Endodermal cell (in vitro differentiated cells): ENCODE measurements at regions not wholly inside any gene's neighbourhood (a gene's known extent, or its start where the extent isn't known, plus 50 kb on each side); places are given as distances from the start of the nearest gene placed in this dataset.

ENCODE experiments used
- DNase-seq: peaks from one replicate; pipeline ENCODE4 v3.0.0-alpha.2; 2017
- H3K27ac ChIP-seq: 2 replicates; pipeline ENCODE4 v1.5.1; 2013; ENCODE audit warnings: mild to moderate bottlenecking, low read depth, low read length, moderate library complexity
- H3K27me3 ChIP-seq: 2 replicates; pipeline ENCODE4 v1.6.1; 2013; ENCODE audit warnings: mild to moderate bottlenecking, low read length, moderate library complexity; ENCODE audit not compliant: insufficient read depth, control insufficient read depth, poor library complexity, severe bottlenecking
- H3K36me3 ChIP-seq: 2 replicates; pipeline ENCODE4 v1.7.0; 2013; ENCODE audit warnings: mild to moderate bottlenecking, low read length, moderate library complexity; ENCODE audit not compliant: control insufficient read depth, insufficient read depth
- H3K4me1 ChIP-seq: one replicate; pipeline ENCODE4 v1.7.0; 2013; ENCODE audit warnings: low read length; ENCODE audit not compliant: control insufficient read depth, insufficient read depth
- H3K4me3 ChIP-seq: 2 replicates; pipeline ENCODE4 v1.5.1; 2013; ENCODE audit warnings: mild to moderate bottlenecking, low read length, moderate library complexity
- H3K9ac ChIP-seq: 2 replicates; pipeline ENCODE4 v1.6.1; 2013; ENCODE audit warnings: mild to moderate bottlenecking, low read length, moderate library complexity; ENCODE audit not compliant: poor library complexity, severe bottlenecking; ENCODE audit errors: extremely low read depth
- H3K9me3 ChIP-seq: 2 replicates; pipeline ENCODE4 v1.6.1; 2013; ENCODE audit warnings: mild to moderate bottlenecking, low read length, moderate library complexity; ENCODE audit not compliant: control insufficient read depth
- H3K27ac Mint-ChIP-seq: 2 replicates; pipeline ENCODE4 v1.8.0; 2020; ENCODE audit warnings: mixed read lengths
- H3K27me3 Mint-ChIP-seq: 2 replicates; pipeline ENCODE4 v1.8.0; 2021; ENCODE audit warnings: mild to moderate bottlenecking, mixed read lengths; ENCODE audit not compliant: insufficient read depth
- H3K36me3 Mint-ChIP-seq: 2 replicates; pipeline ENCODE4 v1.8.0; 2020; ENCODE audit warnings: low read depth, mixed read lengths
- H3K4me1 Mint-ChIP-seq: 2 replicates; pipeline ENCODE4 v1.8.0; 2020; ENCODE audit warnings: mixed read lengths
- H3K4me3 Mint-ChIP-seq: 2 replicates; pipeline ENCODE4 v1.8.0; 2020; ENCODE audit warnings: mild to moderate bottlenecking, moderate library complexity, mixed read lengths
- H3K9me3 Mint-ChIP-seq: 2 replicates; pipeline ENCODE4 v1.8.0; 2020; ENCODE audit warnings: mild to moderate bottlenecking, mixed read lengths
- CTCF ChIP-seq: fragments of 200-600 bp; sonication (generic); conservative IDR thresholded peaks from 2 replicates; pipeline ENCODE4 v1.5.0; 2021; ENCODE audit warnings: antibody characterized with exemption, mild to moderate bottlenecking
- WGBS, 2 experiments: methylation state at CpG; one replicate each; pipeline versions ENCODE4 v1.1.5 to v1.1.7; 2013; ENCODE audit warnings: missing lambda C conversion rate in 2 of 2, mixed read lengths in 1 of 2; ENCODE audit not compliant: insufficient coverage in 1 of 2, insufficient read length in 1 of 2; 5-methylcytosine and 5-hydroxymethylcytosine counted together

GRCh38 chr12:111283966-111284365 lies 84.9 kb downstream of the PHETA1 start:
- H3K9me3 Mint-ChIP-seq, result peaks cover 20% of the 10 kb centered on the region
- 92 to 99% methylated on average over 3 to 5 of the region's 5 CpGs for WGBS, 2 experiments
- Histone ChIP-seq H3K9ac (no peak overlapping the region), H3K4me1 (peaks cover 4% of the 10 kb centered on the region), H3K4me3 (no peak overlapping the region), H3K27ac (no peak overlapping the region), H3K9me3 (peaks cover 11% of the 10 kb centered on the region), H3K27me3 (no peaks in the 10 kb centered on the region), H3K36me3 (no peaks in the 10 kb centered on the region)
- H3K27ac Mint-ChIP-seq, result no peak overlapping the region
- H3K36me3 Mint-ChIP-seq, result peaks cover 17% of the 10 kb centered on the region
- no peaks in the 10 kb centered on the region for H3K27me3 Mint-ChIP-seq
- DNase-seq, result no peak
- TF ChIP-seq CTCF, result no peak
- H3K4me1 Mint-ChIP-seq, result peaks cover 11% of the 10 kb centered on the region
- H3K4me3 Mint-ChIP-seq, result no peak overlapping the region

- Mint-ChIP-seq H3K36me3 (peaks cover 17% of the 10 kb centered on the region), H3K9me3 (peaks cover 21% of the 10 kb centered on the region), H3K4me3 (no peak overlapping the region), H3K27me3 (no peaks in the 10 kb centered on the region), H3K27ac (no peak overlapping the region), H3K4me1 (peaks cover 11% of the 10 kb centered on the region)
- H3K27ac ChIP-seq, result no peak overlapping the region
- TF ChIP-seq CTCF, result no peak
- no peaks in the 10 kb centered on the region for H3K36me3 ChIP-seq
- DNase-seq, result no peak
- 95 to 100% methylated on average over 5 to 6 of the region's 6 CpGs for WGBS, 2 experiments
- H3K9ac ChIP-seq, result no peak overlapping the region
- peaks cover 11% of the 10 kb centered on the region for H3K9me3 ChIP-seq
- peaks cover 4% of the 10 kb centered on the region for H3K4me1 ChIP-seq
- H3K27me3 ChIP-seq, result no peaks in the 10 kb centered on the region
- no peak overlapping the region for H3K4me3 ChIP-seq
Observed at GRCh38 chr12:111283521-111283920, 85.4 kb downstream of the PHETA1 start.

GRCh38 chr12:111277570-111277969 lies 91.3 kb downstream of the PHETA1 start:
- 76 to 91% methylated on average over 9 of the region's 9 CpGs for WGBS, 2 experiments
- Histone ChIP-seq H3K9ac (no peak overlapping the region), H3K36me3 (no peaks in the 10 kb centered on the region), H3K4me3 (no peak overlapping the region), H3K4me1 (no peaks in the 10 kb centered on the region), H3K27me3 (no peaks in the 10 kb centered on the region), H3K27ac (no peak overlapping the region), H3K9me3 (peaks cover 11% of the 10 kb centered on the region)
- no peak overlapping the region for H3K4me3 Mint-ChIP-seq
- H3K36me3 Mint-ChIP-seq, result peaks cover 19% of the 10 kb centered on the region
- no peak overlapping the region for H3K27ac Mint-ChIP-seq
- TF ChIP-seq CTCF, result no peak
- no peak for DNase-seq
- peaks cover 3% of the 10 kb centered on the region for H3K4me1 Mint-ChIP-seq
- no peaks in the 10 kb centered on the region for H3K27me3 Mint-ChIP-seq
- H3K9me3 Mint-ChIP-seq, result peaks cover 21% of the 10 kb centered on the region
